HG02938 (cell line): ENCODE measurements at regions not wholly inside any gene's neighbourhood (a gene's known extent, or its start where the extent isn't known, plus 50 kb on each side); places are given as distances from the start of the nearest gene placed in this dataset.
"Not testable (repeated sequence)": the region's sequence is repeated elsewhere in the genome, so short reads cannot be mapped to it uniquely, and the experiment has no call there.

ENCODE experiments used
- ATAC-seq: cut with Tn5 transposase; IDR thresholded peaks from one replicate; pipeline ENCODE4 v1.9.1; 2021; ENCODE audit warnings: mild to moderate bottlenecking, moderate library complexity; ENCODE audit not compliant: unreplicated experiment

GRCh38 chr20:54324041-54324440 is 116.2 kb downstream of the PFDN4 start:
- no peak for ATAC-seq

- ATAC-seq = no peak
Observed at GRCh38 chr20:54324652-54325285, 116.9 kb downstream of the PFDN4 start.

- no peak for ATAC-seq
Observed at GRCh38 chr20:54335299-54335698, 127.4 kb downstream of the PFDN4 start.

GRCh38 chr20:54337144-54337543 is 129.3 kb downstream of the PFDN4 start:
- ATAC-seq = no peak

GRCh38 chr20:54339093-54339492 is 131.2 kb downstream of the PFDN4 start:
- no peak for ATAC-seq

GRCh38 chr20:54340206-54340605 is 132.3 kb downstream of the PFDN4 start:
- ATAC-seq = no peak

- ATAC-seq = no peak
Observed at GRCh38 chr20:54340667-54341081, 132.8 kb downstream of the PFDN4 start.

- ATAC-seq = no peak
Observed at GRCh38 chr20:54342258-54342920, 133.0 kb upstream of the DOK5 start.

- no peak for ATAC-seq
Observed at GRCh38 chr20:54343099-54343498, 132.3 kb upstream of the DOK5 start.

GRCh38 chr20:54343634-54344033 is 131.8 kb upstream of the DOK5 start:
- no peak for ATAC-seq

GRCh38 chr20:54344832-54345231 is 130.6 kb upstream of the DOK5 start:
- no peak for ATAC-seq

- ATAC-seq = peak; percentile 90
Observed at GRCh38 chr20:54345301-54345724, 130.1 kb upstream of the DOK5 start.

GRCh38 chr20:54345821-54346220 is 129.6 kb upstream of the DOK5 start:
- no peak for ATAC-seq

- ATAC-seq = no peak
Observed at GRCh38 chr20:54346276-54346675, 129.1 kb upstream of the DOK5 start.

- ATAC-seq = no peak
Observed at GRCh38 chr20:54347166-54347833, 128.1 kb upstream of the DOK5 start.

- ATAC-seq = no peak
Observed at GRCh38 chr20:54350415-54350814, 125.0 kb upstream of the DOK5 start.

GRCh38 chr20:54351371-54352136 is 123.8 kb upstream of the DOK5 start:
- no peak for ATAC-seq

- ATAC-seq = not testable (repeated sequence)
Observed at GRCh38 chr20:54352541-54352940, 122.9 kb upstream of the DOK5 start.

- no peak for ATAC-seq
Observed at GRCh38 chr20:54353292-54353691, 122.1 kb upstream of the DOK5 start.

- ATAC-seq = no peak
Observed at GRCh38 chr20:54355631-54356280, 119.6 kb upstream of the DOK5 start.

GRCh38 chr20:54356801-54357200 is 118.6 kb upstream of the DOK5 start:
- no peak for ATAC-seq
